ENCODE measurements at regions not wholly inside any gene's neighbourhood (a gene's known extent, or its start where the extent isn't known, plus 50 kb on each side); places are given as distances from the start of the nearest gene placed in this dataset.
A peak's percentile ranks its signal among the peaks of the same experiment; 100 is the strongest.
"Not testable (repeated sequence)": the region's sequence is repeated elsewhere in the genome, so short reads cannot be mapped to it uniquely, and the experiment has no call there.

GRCh38 chr7:150107283-150107682 is 215.9 kb upstream of the LRRC61 start:
- H3K79me2 ChIP-seq; H3K4me1 ChIP-seq (ENCODE audit: insufficient read depth); DNase-seq (ENCODE audit: low spot score): not testable (repeated sequence)

GRCh38 chr7:150110375-150110820 is 212.8 kb upstream of the LRRC61 start:
- H3K79me2 ChIP-seq; H3K27ac ChIP-seq; H3K36me3 ChIP-seq (replicated peaks; ENCODE audit: insufficient read depth, low read depth); H3K4me2 ChIP-seq; H3K9me2 ChIP-seq (replicated peaks; ENCODE audit: insufficient read depth); DNase-seq (ENCODE audit: low spot score); H3K4me3 ChIP-seq; H3K4me1 ChIP-seq (ENCODE audit: insufficient read depth); H2AFZ ChIP-seq; H4K20me1 ChIP-seq (ENCODE audit: insufficient read depth, poor library complexity, severe bottlenecking); H3K27me3 ChIP-seq; H3K9me3 ChIP-seq (ENCODE audit: low read depth): not testable (repeated sequence)
- WGBS (ENCODE audit: low lambda C conversion rate, missing lambda C conversion rate): 73% methylated on average over 3 of the region's 5 CpGs

More at GRCh38 chr7:150107283-150107682, 215.9 kb upstream of the LRRC61 start:
- not testable (repeated sequence) for H4K20me1 ChIP-seq (ENCODE audit: insufficient read depth, poor library complexity, severe bottlenecking); H3K27me3 ChIP-seq; H2AFZ ChIP-seq; H3K4me2 ChIP-seq; H3K9me2 ChIP-seq (replicated peaks; ENCODE audit: insufficient read depth); H3K4me3 ChIP-seq; H3K36me3 ChIP-seq (replicated peaks; ENCODE audit: insufficient read depth, low read depth); H3K27ac ChIP-seq; H3K9me3 ChIP-seq (ENCODE audit: low read depth)
- WGBS (ENCODE audit: low lambda C conversion rate, missing lambda C conversion rate): 100% methylated on average over 1 of the region's 1 CpG

- not testable (repeated sequence) for H2AFZ ChIP-seq; H3K27me3 ChIP-seq; DNase-seq (ENCODE audit: low spot score); H3K9me3 ChIP-seq (ENCODE audit: low read depth); H3K4me1 ChIP-seq (ENCODE audit: insufficient read depth); H3K36me3 ChIP-seq (replicated peaks; ENCODE audit: insufficient read depth, low read depth); H3K27ac ChIP-seq; H3K4me2 ChIP-seq; H3K4me3 ChIP-seq; H3K79me2 ChIP-seq; H4K20me1 ChIP-seq (ENCODE audit: insufficient read depth, poor library complexity, severe bottlenecking); H3K9me2 ChIP-seq (replicated peaks; ENCODE audit: insufficient read depth)
- WGBS (ENCODE audit: low lambda C conversion rate, missing lambda C conversion rate): 90% methylated on average over 3 of the region's 8 CpGs
Measured at GRCh38 chr7:150110882-150111281, 212.3 kb upstream of the LRRC61 start.

- H3K9me2 ChIP-seq (replicated peaks; ENCODE audit: insufficient read depth); H3K4me2 ChIP-seq; DNase-seq (ENCODE audit: low spot score); H3K27me3 ChIP-seq; H3K36me3 ChIP-seq (replicated peaks; ENCODE audit: insufficient read depth, low read depth); H3K27ac ChIP-seq; H4K20me1 ChIP-seq (ENCODE audit: insufficient read depth, poor library complexity, severe bottlenecking); H3K79me2 ChIP-seq; H3K4me1 ChIP-seq (ENCODE audit: insufficient read depth); H3K4me3 ChIP-seq; H2AFZ ChIP-seq; H3K9me3 ChIP-seq (ENCODE audit: low read depth): not testable (repeated sequence)
- WGBS (ENCODE audit: low lambda C conversion rate, missing lambda C conversion rate): 87% methylated on average over 12 of the region's 33 CpGs
Measured at GRCh38 chr7:150111373-150112139, 211.6 kb upstream of the LRRC61 start.

- 47% methylated on average over 2 of the region's 2 CpGs for WGBS (ENCODE audit: low lambda C conversion rate, missing lambda C conversion rate)
- H3K36me3 ChIP-seq (replicated peaks; ENCODE audit: insufficient read depth, low read depth); H3K27ac ChIP-seq: not testable (repeated sequence)
Measured at GRCh38 chr7:150113301-150113700, 209.9 kb upstream of the LRRC61 start.

GRCh38 chr7:150114591-150114990 is 208.6 kb upstream of the LRRC61 start:
- DNase-seq (ENCODE audit: low spot score): not testable (repeated sequence)
- WGBS (ENCODE audit: low lambda C conversion rate, missing lambda C conversion rate): 57% methylated on average over 3 of the region's 3 CpGs

More at GRCh38 chr7:150113301-150113700, 209.9 kb upstream of the LRRC61 start:
- H3K27me3 ChIP-seq; H3K9me2 ChIP-seq (replicated peaks; ENCODE audit: insufficient read depth); H3K79me2 ChIP-seq; H4K20me1 ChIP-seq (ENCODE audit: insufficient read depth, poor library complexity, severe bottlenecking); DNase-seq (ENCODE audit: low spot score); H3K4me1 ChIP-seq (ENCODE audit: insufficient read depth); H2AFZ ChIP-seq; H3K9me3 ChIP-seq (ENCODE audit: low read depth); H3K4me2 ChIP-seq; H3K4me3 ChIP-seq: not testable (repeated sequence)

GRCh38 chr7:150119966-150120365 is 203.2 kb upstream of the LRRC61 start:
- not testable (repeated sequence) for H3K4me3 ChIP-seq; H2AFZ ChIP-seq; H3K79me2 ChIP-seq; H3K27me3 ChIP-seq; H3K27ac ChIP-seq; H3K4me2 ChIP-seq; H4K20me1 ChIP-seq (ENCODE audit: insufficient read depth, poor library complexity, severe bottlenecking); DNase-seq (ENCODE audit: low spot score); H3K4me1 ChIP-seq (ENCODE audit: insufficient read depth); H3K9me2 ChIP-seq (replicated peaks; ENCODE audit: insufficient read depth); H3K36me3 ChIP-seq (replicated peaks; ENCODE audit: insufficient read depth, low read depth); H3K9me3 ChIP-seq (ENCODE audit: low read depth)
- 33% methylated on average over 1 of the region's 1 CpG for WGBS (ENCODE audit: low lambda C conversion rate, missing lambda C conversion rate)

More at GRCh38 chr7:150114591-150114990, 208.6 kb upstream of the LRRC61 start:
- not testable (repeated sequence) for H3K4me1 ChIP-seq (ENCODE audit: insufficient read depth); H3K27ac ChIP-seq; H4K20me1 ChIP-seq (ENCODE audit: insufficient read depth, poor library complexity, severe bottlenecking); H3K36me3 ChIP-seq (replicated peaks; ENCODE audit: insufficient read depth, low read depth); H3K4me2 ChIP-seq; H3K79me2 ChIP-seq; H2AFZ ChIP-seq; H3K9me2 ChIP-seq (replicated peaks; ENCODE audit: insufficient read depth); H3K9me3 ChIP-seq (ENCODE audit: low read depth); H3K27me3 ChIP-seq; H3K4me3 ChIP-seq

- not testable (repeated sequence) for H3K4me1 ChIP-seq (ENCODE audit: insufficient read depth); H3K27me3 ChIP-seq; H3K4me2 ChIP-seq; H3K9me3 ChIP-seq (ENCODE audit: low read depth); H2AFZ ChIP-seq; H3K27ac ChIP-seq; H4K20me1 ChIP-seq (ENCODE audit: insufficient read depth, poor library complexity, severe bottlenecking); H3K79me2 ChIP-seq; H3K4me3 ChIP-seq; H3K9me2 ChIP-seq (replicated peaks; ENCODE audit: insufficient read depth); H3K36me3 ChIP-seq (replicated peaks; ENCODE audit: insufficient read depth, low read depth)
- DNase-seq (ENCODE audit: low spot score): peak; percentile 5
- WGBS (ENCODE audit: low lambda C conversion rate, missing lambda C conversion rate): 55% methylated on average over 8 of the region's 8 CpGs
Measured at GRCh38 chr7:150125831-150126230, 197.3 kb upstream of the LRRC61 start.

GRCh38 chr7:150134451-150134850 is 188.7 kb upstream of the LRRC61 start:
- H3K36me3 ChIP-seq (replicated peaks; ENCODE audit: insufficient read depth, low read depth): not testable (repeated sequence)

More at GRCh38 chr7:150134451-150134850, 188.7 kb upstream of the LRRC61 start:
- H4K20me1 ChIP-seq (ENCODE audit: insufficient read depth, poor library complexity, severe bottlenecking); H3K27ac ChIP-seq; H3K4me1 ChIP-seq (ENCODE audit: insufficient read depth); H3K4me2 ChIP-seq; H3K79me2 ChIP-seq; H3K9me2 ChIP-seq (replicated peaks; ENCODE audit: insufficient read depth); H2AFZ ChIP-seq; H3K9me3 ChIP-seq (ENCODE audit: low read depth); H3K4me3 ChIP-seq; DNase-seq (ENCODE audit: low spot score); H3K27me3 ChIP-seq: not testable (repeated sequence)
- 89% methylated on average over 7 of the region's 7 CpGs for WGBS (ENCODE audit: low lambda C conversion rate, missing lambda C conversion rate)

All from hepatocyte (in vitro differentiated cells).